ENCODE measurements at regions not wholly inside any gene's neighbourhood (a gene's known extent, or its start where the extent isn't known, plus 50 kb on each side); places are given as distances from the start of the nearest gene placed in this dataset.
"Not testable (repeated sequence)": the region's sequence is repeated elsewhere in the genome, so short reads cannot be mapped to it uniquely, and the experiment has no call there.

DNA sequence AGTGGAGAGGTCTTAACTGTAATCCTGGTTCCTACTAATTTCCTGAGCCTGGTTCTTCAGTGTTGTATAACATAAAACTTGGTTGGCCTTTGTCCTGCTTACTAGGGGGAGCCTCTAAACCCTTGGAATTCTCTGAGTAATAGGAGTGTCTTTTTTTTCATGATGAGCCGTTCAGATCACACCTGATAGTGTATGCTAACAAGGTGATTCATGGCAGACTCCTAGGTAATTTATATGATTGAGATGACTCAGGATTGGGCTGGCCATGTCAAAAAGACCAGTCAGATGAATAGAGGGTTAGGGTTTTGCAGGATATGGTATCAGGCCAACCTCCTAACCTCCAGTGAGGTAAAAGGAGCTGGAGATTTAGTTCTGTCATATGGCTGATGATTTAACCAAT, 135.8 kb upstream of the KLF12 start:
- DNase-seq: no peak

DNA sequence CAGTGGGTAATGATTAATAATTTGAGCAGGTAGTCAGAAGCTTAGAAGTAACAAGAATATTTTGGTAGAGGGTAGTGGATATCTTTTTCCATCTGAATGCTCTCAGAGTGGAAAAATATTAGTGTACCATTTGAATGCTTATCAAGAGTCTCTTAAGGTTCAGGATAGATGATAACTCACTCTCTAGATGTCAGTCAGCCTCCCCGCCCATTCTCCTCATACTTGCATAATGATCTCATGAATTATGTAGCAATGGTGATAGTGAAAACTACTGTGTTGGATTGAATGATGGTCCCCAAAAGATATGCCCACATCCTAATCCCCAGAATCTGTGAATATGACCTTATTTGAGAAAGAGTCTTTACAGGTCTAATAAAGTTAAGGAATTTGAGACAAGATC, 132.7 kb upstream of the KLF12 start:
- DNase-seq: no peak

DNA sequence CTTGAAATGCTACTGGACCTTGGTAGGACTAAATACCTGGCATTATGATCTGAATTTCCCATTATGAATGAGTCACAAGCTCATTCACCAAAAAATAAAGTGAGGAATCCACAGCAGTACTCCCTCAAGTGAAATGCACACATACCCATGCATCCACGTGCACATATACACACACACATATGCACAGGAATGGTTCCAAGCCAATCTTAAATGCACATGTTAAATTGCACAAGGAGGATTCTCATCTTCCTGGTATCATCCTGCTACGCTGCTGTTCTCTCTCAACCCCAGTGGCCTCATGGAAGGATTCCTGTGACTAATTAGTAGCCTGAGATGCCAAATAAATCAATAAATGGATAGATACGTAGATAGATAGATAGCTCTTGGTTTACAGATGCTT, 132.1 kb upstream of the KLF12 start:
- DNase-seq: no peak

DNA sequence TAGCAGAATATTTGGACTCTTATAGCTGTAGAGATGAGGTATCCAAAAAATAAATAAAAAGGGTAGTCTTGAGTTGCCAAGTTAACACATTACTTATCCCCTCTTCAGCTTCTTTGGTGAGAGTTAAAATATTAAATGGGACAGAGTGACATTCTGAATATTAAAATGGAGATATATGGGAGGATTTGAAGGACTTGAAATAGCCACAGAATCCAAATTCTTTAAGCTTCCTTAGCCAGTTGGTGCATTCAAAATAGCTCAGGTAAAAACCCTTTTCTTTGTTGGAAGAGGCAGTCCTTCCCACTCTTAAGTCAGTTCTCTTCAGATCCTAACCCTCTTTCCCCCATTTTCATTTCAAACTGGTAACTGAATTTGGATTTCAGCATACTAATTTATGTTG, 130.1 kb upstream of the KLF12 start:
- no peak for DNase-seq

DNA sequence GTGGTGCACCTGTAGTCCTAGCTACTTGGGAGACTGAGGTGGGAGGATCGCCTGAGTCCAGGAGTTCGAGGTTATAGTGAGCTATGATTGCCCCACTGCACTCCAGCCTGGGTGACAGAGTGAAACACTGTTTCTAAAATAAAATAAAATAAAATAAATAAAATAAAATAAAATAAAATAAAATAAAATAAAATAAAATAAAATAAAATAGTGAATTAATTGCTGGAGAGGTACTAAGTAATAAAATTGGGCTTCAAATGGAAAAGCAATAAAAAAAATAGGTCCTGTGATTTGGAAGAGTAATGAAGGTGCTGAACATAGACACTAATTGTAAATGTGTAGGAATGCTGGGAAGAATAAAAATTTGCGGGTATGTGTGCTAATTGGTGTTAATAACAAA, 126.2 kb upstream of the KLF12 start:
- not testable (repeated sequence) for DNase-seq

DNA sequence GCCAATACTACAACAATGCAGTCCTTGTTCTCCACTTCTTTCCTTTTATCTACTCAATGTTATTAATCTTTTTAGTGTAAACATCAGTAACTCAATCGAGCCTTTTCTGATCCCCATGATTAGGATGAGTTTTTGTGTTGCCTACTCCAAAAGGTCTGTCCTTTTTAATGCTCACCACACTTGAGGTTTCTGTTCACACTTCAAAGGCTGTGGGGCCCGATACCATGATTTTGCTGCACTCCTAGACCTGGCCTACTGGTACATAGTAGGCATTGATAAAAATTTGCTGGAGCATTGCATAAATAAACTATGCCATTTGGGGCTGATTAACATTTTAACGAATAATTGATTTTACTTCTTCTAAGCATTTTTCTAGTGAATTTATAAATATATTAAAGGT, 125.4 kb upstream of the KLF12 start:
- no peak for DNase-seq

DNA sequence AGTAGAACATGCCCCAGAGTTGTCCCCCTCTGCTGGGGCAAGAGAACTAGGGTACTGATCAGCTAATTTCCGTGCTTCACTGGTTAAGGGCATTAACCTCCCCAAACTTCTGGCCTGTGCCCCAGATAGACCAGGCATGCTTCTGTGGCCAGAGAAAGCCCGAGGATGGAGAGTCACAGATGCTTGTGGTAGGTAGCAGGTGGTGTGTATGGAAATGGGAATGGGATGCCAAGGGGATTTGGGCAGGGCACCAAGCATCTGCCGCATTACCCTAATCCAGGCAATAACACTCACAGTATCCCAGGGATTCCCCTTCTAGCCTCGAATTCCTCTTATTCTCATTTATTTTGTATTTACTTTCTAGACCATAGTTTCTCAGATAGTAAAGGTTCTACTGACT, 124.8 kb upstream of the KLF12 start:
- no peak for DNase-seq

DNA sequence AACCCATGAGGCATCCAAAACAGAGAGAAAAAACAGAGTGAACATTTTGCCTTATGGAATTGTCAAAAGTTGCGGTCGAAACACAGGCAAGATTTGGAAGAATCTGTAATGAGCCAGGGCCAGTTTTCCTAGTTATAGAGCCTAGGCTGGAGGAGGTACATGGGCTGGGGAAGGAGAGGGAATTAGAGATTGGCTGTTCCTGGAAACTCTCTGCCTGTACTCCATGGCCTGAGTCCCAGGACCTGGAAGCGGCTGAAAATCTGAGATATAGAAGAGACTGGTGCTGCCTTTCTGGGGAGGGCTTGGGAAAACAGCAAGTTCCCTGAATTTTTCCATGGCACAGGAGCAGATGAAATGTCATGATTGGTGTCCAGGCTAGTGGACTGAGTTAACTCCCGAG, 122.8 kb upstream of the KLF12 start:
- no peak for DNase-seq

DNA sequence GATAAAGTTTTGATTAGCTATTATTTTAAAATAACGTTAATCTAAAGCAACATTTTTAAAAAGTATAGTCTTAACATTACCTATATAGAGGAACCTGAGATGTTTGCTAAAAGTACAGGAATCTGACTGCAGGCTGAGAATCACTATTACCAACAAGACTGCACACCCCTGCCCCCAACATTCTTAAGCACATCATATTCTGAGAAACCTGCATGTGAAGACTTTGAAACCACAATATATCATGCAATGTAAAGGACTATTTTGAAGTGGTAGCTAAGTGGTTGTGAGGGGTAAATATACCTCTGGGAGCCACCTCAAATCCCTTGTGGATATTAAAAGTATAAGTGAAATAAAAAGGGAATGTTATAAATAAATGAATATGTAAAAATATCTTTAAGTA, 119.0 kb upstream of the KLF12 start:
- DNase-seq: no peak

DNA sequence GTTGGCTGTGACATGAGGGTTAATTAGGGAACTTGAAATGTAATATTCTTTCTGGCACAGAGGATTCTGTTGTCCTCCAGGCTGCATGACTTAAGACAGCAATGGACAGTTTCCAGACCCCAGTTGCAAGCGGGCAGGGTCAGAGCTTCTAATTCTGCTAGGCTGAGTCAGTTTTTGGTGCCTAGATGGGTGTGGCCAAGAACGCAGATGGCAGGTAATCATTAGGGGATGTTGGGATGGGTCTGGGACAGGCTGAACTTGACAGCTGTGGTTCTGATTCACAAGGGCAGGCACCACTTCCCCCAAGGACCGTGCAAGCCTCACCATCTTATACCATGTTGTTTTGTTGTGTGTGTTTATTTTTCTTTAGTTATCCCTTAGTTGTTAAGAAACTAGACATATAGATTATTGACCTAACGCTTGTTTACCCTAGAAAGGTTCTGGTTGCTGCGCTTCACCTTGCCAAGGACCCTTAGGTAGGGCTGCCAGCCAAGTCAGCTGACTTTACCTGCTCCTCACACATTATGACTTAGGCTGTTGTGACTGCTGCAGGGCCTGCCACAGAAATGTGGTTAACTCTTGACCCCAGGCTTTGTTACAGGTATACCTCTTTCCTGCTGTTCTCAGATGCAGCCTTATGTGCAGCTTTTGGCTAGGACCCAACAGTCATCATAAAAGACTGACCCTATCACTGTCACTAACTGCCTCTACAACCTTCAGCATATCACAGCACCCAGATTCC, 117.7 kb upstream of the KLF12 start:
- no peak for DNase-seq

DNA sequence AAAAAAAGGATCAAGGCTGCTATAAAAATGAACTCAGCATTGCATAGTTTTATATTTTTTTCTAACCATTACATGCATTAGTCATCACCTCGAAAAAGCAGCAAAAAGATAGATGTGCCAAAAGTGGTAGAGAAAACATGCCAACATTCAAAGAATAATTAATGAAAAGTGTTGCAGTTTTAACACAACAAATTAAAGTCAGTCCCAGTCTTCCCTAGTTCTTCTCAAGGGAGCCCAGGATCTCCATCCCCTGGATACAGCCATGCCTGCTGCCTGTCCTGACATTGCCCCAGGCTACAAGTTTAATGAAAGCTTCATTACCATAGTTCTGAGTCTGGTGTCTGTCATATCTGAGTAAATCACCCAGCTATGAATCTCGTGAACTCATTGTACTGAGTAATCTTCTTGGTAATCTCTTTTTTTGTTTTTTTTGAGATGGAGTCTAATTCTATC, 116.6 kb upstream of the KLF12 start:
- no peak for DNase-seq

DNA sequence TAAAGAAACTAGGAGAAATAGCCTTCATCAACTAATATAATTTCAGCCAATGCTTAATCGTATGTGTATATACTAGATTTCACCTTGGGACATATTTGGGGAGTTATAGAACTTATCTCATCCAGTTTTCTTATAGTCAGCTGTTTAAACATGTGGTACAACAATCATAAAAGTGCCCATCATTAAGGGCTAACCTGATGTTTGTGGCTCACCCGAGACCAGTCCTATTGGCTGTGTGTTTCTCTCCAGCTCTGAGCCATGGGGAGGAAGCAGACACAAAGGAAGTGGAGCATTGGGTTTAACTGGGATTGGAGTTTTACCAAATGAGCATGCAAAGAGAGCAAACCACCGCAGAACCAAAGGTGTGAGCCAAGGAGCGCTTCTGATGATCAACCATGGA, 114.3 kb upstream of the KLF12 start:
- no peak for DNase-seq

DNA sequence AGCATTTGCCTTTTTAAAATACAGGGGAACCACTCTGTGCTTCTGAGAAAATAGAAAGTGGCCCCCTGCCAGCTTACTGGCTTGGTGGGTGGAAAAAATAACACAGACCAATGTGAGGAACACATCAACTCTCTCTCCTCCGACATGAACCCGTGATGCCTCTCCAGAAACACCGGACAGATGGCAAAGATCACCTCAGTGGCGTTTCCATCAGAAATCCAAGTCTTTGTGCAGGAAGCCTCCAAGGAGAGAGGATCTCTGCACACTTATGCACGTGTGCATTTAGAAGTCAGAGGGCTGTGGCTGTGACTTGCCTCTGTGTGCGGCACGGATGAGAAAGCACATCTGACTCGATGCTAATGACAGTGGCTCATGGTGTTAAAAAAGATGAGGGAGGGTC, 112.3 kb upstream of the KLF12 start:
- DNase-seq: no peak

DNA sequence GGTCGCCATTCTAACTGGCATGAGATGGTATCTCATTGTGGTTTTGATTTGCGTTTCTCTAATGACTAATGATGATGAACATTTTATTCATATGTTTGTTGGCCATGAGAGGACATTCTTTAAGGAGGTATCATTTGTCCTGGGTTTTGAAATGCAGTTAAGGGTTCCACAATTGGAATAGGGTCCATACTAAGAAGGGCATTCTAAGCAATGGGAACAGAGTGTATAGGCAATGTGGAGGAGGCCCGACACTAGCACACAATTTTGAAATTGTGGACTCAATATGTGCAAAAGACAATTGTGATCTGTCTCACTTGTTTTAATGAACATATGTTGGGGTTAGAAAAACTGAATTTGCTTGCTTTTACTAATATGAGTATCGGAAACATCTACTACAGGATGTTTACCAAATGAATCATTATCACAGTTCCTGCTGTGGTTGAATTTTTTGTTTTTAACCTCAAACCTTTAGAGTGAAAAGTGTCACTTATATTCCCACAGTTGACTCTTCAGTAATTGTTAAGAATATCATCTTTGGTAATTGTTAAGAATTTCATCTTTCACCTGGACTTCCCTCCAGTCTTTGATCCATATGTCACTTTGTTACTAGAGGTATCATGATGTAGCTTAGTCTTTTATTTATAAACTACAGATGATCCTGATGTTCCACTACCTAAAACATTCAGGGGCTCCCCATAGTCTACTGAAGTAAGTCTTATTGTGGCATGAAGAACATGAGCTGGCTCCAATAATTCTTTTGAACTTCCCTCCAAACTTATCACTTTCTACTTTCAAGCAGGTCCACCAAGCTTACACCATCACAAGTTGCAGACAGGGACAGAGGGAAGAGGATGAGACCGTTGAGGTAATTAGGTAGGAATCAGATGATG, 109.7 kb upstream of the KLF12 start:
- no peak for DNase-seq

DNA sequence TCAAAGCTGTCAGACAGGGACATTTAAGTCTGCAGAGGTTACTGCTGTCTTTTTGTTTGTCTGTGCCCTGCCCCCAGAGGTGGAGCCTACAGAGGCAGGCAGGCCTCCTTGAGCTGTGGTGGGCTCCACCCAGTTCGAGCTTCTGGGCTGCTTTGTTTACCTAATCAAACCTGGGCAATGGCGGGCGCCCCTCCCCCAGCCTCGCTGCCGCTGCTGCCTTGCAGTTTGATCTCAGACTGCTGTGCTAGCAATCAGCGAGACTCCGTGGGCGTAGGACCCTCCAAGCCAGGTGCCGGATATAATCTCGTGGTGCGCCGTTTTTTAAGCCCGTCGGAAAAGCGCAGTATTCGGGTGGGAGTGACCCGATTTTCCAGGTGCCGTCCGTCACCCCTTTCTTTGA, 107.1 kb upstream of the KLF12 start:
- not testable (repeated sequence) for DNase-seq

DNA sequence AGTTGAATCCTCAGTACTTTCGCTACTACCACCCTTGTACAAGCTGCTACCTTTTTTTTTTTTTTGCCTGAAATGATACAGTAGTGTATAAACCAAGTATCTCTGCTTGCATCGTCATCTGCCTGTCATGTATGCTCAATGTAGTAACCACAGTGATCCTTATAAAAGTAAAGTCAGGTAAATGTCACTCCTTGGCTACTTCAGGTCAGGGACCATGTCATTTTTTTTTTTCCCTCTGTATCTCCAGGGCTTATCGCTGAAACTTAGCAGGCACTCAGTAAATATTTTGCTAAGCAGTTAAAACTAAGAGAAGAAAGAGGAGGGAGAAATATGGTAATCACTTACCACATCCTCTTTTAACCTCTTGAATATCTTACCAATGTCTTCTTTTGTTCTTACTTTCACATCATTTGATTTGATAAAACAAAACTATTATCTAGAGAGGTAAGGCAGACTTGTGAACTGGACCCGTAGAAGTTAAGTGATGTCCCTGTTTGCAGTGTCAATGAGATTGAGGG, 96.8 kb upstream of the KLF12 start:
- DNase-seq: no peak

DNA sequence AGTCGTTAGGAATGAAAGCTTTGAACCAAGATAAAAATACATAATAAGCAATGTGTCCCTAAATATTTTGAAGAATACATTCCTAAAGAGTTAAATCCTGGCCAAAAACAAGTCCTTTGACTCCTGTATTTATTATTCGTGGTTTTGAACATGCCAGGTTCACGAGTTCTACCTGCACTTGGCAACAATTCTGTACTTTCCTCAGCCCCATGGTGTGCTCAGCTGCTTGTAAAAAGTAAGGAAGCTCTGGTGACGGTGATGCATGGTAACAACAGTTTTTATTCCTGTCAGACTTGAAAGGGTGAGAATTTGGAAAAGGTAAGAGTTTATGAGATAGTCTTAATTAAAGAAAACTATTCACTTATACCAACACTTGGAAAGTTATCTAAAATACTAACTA, 95.0 kb upstream of the KLF12 start:
- DNase-seq: no peak

DNA sequence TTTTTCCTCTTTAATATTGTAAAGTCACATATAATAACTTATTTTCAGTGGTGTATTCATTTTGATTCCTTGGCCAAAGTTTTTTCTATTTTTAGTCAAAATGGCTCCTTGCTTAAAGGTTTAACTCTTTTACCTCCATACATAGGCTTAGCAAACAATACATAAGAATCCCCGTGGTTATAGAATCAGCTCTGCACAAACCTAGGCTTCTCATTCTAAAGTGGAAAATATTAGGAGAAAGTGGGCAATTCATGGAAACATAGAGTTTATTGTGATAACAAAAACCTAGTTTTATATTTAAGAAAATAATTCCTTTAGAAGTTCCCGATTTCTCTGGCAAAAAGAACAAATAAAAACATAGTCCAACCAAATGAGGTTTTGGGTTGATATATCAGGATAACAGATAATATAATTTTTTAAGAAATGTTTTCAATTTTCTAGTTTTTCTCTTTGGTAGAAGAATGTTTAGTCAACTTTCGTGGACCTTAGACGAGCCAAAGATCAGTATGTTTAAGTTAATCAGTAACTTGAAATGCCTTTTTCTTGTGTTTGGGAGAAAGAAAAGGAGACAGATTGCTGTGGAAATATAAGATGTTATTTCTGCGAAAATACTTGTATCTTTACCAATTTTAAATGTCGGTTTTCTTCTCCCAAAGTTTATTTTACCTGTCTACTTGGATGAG, 93.4 kb upstream of the KLF12 start:
- no peak for DNase-seq

DNA sequence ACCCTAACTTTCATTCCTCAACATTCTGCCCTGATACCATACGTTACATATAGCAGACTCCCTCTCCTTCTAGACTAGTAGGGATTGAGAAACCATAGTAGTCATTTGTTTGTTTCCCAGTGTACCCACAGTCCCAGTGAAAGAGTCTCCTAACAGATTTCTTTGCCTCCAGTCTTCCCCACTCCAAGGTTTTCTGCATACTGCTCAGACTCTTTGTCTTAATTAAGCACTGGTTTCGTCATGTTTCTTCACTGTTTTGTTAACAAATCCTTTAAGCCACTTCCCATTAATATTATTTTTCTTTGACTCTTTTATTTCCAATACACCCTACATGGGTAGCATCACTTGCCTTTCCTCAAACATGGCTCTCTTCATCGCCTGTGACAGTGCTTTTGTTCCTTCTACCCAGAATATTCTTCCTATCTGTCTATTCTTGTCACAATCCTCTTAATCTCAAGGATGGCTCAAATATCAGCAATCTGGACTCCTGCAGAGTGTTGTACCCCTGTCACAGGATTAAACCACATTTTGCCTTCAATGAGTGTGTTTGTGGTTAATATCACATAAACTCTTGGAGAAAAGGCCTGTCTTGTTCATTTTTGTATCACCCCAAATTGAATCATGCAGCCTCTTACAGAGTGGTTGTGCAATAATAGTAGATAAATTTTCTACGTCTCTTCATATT, 92.7 kb upstream of the KLF12 start:
- no peak for DNase-seq

DNA sequence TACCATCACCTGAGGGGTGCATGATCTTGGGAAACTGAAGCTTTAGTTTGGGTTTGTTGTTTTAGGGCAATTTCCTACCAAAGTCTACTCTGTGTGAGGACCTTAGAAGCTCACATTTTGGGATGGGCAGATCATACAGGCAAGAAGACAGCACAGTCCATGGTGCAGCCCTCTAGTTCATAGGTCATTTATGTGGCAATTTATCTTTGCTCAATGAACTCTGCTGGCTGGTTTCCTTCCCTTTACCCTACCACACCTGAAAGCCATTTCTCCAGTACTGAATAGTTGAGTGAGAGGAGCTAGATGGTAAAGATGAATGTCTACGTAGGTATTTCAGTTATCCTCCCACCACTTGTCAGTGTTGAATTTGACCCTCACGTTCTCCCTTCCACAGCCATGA, 87.5 kb upstream of the KLF12 start:
- no peak for DNase-seq

DNA sequence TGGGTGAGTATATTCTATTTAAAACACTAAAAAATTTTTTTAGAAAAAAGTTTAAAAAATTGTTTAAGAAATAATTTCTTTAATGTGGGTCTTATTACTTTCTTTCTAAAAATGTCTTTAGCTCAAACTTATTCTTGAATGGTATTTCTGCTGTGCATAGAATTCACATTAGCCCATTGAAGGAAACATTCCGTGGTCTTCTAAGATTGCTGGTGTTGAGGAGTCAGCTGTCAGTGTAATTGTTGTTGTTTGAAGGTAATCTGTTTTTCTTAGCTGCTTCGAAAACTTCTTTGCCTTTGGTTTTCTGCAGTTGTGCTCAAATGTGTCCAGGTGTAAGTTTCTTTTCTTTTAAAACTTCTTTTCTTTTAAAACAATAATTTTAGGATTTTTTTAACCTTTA, 85.4 kb upstream of the KLF12 start:
- DNase-seq: no peak

DNA sequence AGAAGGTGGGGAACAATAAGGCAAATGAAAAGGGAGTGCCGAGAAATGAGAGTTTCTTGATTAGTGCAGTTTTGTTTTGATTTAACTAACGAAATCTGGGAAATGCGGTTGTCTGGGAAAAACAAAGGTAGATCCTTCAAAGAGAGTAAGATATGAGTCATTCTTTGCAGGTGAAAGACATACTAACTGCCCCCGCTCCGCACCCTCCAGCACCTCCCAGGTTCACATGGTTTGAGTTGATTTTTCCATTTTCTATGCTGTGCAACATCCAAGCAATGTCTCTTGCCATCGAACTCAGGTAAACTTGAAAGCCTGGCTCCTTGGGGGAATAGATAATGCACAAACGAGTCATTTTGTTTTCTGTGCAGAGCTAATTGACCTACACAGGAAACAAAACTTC, 84.1 kb upstream of the KLF12 start:
- DNase-seq: no peak

DNA sequence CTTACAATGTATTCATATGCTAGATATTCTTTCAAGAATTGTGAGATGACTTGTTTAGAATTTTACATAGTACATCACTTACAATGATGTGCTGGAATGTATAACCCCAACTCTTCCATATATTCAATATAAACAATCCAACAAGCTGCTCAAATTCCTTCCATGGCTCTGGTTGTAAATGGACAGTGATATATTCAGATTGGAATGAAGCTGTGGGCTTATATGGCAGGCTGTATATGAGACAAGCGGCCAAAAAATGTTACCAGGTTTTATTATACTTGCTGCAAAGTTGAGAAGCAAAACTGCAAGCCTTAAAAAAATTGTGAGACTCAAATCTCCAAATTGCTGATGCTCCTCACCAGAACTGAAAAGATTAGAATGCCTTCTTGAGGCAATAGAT, 83.6 kb upstream of the KLF12 start:
- DNase-seq: no peak
